Gastroesophageal sphincter (tissue), 4 donors: ENCODE measurements at regions not wholly inside any gene's neighbourhood (a gene's known extent, or its start where the extent isn't known, plus 50 kb on each side); places are given as distances from the start of the nearest gene placed in this dataset.

Source experiments
- ATAC-seq: fragments of 150-250 bp; one replicate; pipeline ENCODE4 v1.9.1; 2016; ENCODE audit warnings: mild to moderate bottlenecking, moderate library complexity
- H3K27ac ChIP-seq, 4 donors: fragments of 200-600 bp; sonication (generic) in 3 of 4; 1 replicate in 3 of 4; 2 replicates in 1 of 4; pipeline ENCODE4 v1.5.1; 2016 to 2019
- H3K27me3 ChIP-seq: fragments of 200-600 bp; sonication (generic); one replicate; pipeline ENCODE4 v1.5.1; 2019
- H3K36me3 ChIP-seq, 2 donors: fragments of 200-600 bp; sonication (generic); one replicate each; pipeline ENCODE4 v1.5.1; 2019; ENCODE audit warnings: control low read depth in 1 of 2
- H3K4me1 ChIP-seq, 3 donors: fragments of 200-600 bp; sonication (generic); 1 replicate in 2 of 3; 2 replicates in 1 of 3; pipeline ENCODE4 v1.5.1; 2016 to 2019; ENCODE audit warnings: control low read depth in 2 of 3
- H3K4me3 ChIP-seq, 2 donors: fragments of 200-600 bp; sonication (generic); one replicate each; pipeline ENCODE4 v1.5.1; 2019; ENCODE audit warnings: mild to moderate bottlenecking in 1 of 2, moderate library complexity in 1 of 2
- H3K9me3 ChIP-seq, 3 donors: fragments of 200-600 bp; sonication (generic); one replicate each; pipeline ENCODE4 v1.5.1; 2017 to 2019; ENCODE audit warnings: control low read depth in 2 of 3
- CTCF ChIP-seq, 4 experiments: fragments of 200-600 bp in 2 of 4; fragments of 450-650 bp in 2 of 4; sonication (generic) in 1 of 4; IDR thresholded peaks; one replicate each; pipeline ENCODE4 v1.5.1; 2017 to 2019; ENCODE audit warnings: antibody characterized with exemption in 4 of 4, mild to moderate bottlenecking in 2 of 4, moderate library complexity in 2 of 4
- EP300 ChIP-seq: sonication (generic); formaldehyde crosslinking; IDR thresholded peaks from one replicate; pipeline ENCODE4 v1.6.1; 2017; ENCODE audit warnings: antibody characterized with exemption, mild to moderate bottlenecking
- POLR2A ChIP-seq, 2 donors: fragments of 450-650 bp; IDR thresholded peaks; one replicate each; pipeline ENCODE4 v1.6.1; 2017; ENCODE audit warnings: antibody characterized with exemption in 2 of 2, mild to moderate bottlenecking in 2 of 2, moderate library complexity in 1 of 2
- POLR2AphosphoS5 ChIP-seq: sonication (generic); formaldehyde crosslinking; IDR thresholded peaks from one replicate; pipeline ENCODE4 v1.6.1; 2017; ENCODE audit warnings: antibody characterized with exemption
- WGBS, 2 donors: methylation state at CpG; one replicate each; pipeline ENCODE4 v1.1.5; 2018; ENCODE audit warnings: low coverage in 1 of 2; 5-methylcytosine and 5-hydroxymethylcytosine counted together

DNA sequence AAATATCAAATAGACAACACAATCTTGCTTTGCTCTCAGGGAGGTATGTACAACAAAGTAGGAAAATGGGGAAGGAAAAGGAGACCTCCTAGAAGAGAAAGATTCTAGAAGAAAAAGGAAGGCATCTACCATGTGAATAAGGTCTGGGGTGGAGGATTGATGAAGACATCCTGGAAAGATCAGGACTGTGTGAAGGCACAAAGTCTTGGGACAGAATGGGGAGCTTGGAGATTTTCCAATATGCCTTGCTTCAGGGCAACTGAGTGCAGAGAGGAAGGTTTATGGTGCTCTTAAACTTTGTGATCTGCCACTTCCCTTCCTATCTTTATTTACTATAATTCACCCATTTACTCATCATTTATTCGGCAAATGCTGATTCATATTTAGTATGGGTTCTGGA, 352.0 kb downstream of the PLPP3 start:
- no peak for ATAC-seq
- WGBS, 2 donors = 80 to 88% methylated on average over 1 of the region's 1 CpG
- Histone ChIP-seq H3K4me3 (no peak overlapping the region), H3K9me3 (no peaks in the 10 kb centered on the region), H3K27me3 (no peaks in the 10 kb centered on the region), H3K36me3 (no peaks in the 10 kb centered on the region), H3K27ac (no peak overlapping the region), H3K4me1 (no peaks in the 10 kb centered on the region)
- no peak for TF ChIP-seq POLR2A (IDR thresholded peaks at IDR 0.05)
- no peak for TF ChIP-seq CTCF (IDR thresholded peaks at IDR 0.05)
- TF ChIP-seq POLR2AphosphoS5 = no peak
- TF ChIP-seq EP300 = no peak

DNA sequence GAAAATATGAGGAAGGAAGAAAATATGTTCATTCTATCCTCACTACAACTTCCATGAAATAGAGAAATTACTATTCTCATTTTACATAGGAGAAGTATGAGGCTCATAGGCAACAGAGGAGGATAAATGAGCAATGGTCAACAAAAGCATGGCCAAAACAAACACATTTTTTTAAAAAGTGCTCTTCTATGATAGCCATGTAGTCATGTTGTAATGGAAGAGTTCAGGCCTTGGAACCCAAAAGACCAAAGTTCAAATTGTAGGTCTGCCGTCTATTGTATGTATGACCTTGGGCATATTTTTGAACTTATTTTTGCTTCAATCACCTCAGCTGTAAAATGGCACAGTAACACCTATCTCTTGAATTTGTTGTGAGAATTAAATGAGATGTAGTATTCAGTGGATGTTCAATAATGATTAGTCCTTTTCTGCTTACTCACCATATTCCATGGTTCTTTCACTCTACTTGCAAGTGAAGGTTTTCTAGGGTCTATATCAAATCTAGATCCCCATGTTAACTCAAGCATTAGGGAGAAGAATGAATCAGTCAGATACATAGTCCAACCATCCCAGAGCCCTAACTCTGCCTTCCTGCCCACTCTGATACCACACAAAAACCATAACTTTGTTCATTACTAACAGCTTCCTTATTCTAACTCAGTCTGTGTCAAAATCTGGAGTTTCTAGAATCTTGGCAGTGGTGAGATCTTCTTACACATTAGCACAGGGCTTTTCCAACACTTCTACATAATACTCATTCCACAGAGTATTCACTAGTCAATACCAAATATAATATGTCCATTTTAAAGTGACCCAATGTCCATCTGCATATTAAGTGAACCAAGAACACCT, 353.2 kb downstream of the PLPP3 start:
- no peaks in the 10 kb centered on the region for H3K36me3 ChIP-seq
- H3K27ac ChIP-seq = no peak overlapping the region
- WGBS, 2 donors = 94 to 100% methylated on average over 1 of the region's 1 CpG
- no peaks in the 10 kb centered on the region for H3K4me1 ChIP-seq
- no peak for ATAC-seq
- TF ChIP-seq POLR2AphosphoS5 = no peak
- no peak for TF ChIP-seq EP300
- no peak for TF ChIP-seq POLR2A (IDR thresholded peaks at IDR 0.05)
- no peak for TF ChIP-seq CTCF (IDR thresholded peaks at IDR 0.05)
- H3K27me3 ChIP-seq = no peaks in the 10 kb centered on the region
- H3K9me3 ChIP-seq = no peaks in the 10 kb centered on the region
- no peak overlapping the region for H3K4me3 ChIP-seq

- Histone ChIP-seq H3K4me1 (no peaks in the 10 kb centered on the region), H3K27ac (no peak overlapping the region), H3K36me3 (no peaks in the 10 kb centered on the region), H3K27me3 (no peaks in the 10 kb centered on the region), H3K9me3 (no peaks in the 10 kb centered on the region), H3K4me3 (no peak overlapping the region)
- no peak for ATAC-seq
- no peak for TF ChIP-seq CTCF (IDR thresholded peaks at IDR 0.05)
- no peak for TF ChIP-seq POLR2AphosphoS5
- no peak for TF ChIP-seq POLR2A (IDR thresholded peaks at IDR 0.05)
- no peak for TF ChIP-seq EP300
- 81 to 90% methylated on average over 2 of the region's 2 CpGs for WGBS, 2 donors
Observed at GRCh38 chr1:56223968-56224367, 355.4 kb downstream of the PLPP3 start.

GRCh38 chr1:56222914-56223540, 356.3 kb downstream of the PLPP3 start:
- H3K4me1 ChIP-seq = no peaks in the 10 kb centered on the region
- no peak overlapping the region for H3K27ac ChIP-seq
- H3K9me3 ChIP-seq = no peaks in the 10 kb centered on the region
- no peaks in the 10 kb centered on the region for H3K36me3 ChIP-seq
- TF ChIP-seq EP300 = no peak
- TF ChIP-seq POLR2AphosphoS5 = no peak
- no peak for TF ChIP-seq POLR2A (IDR thresholded peaks at IDR 0.05)
- no peak for TF ChIP-seq CTCF (IDR thresholded peaks at IDR 0.05)
- no peak for ATAC-seq
- H3K27me3 ChIP-seq = no peaks in the 10 kb centered on the region
- H3K4me3 ChIP-seq = no peak overlapping the region

- Histone ChIP-seq H3K4me3 (no peak overlapping the region), H3K9me3 (no peaks in the 10 kb centered on the region), H3K27ac (no peak overlapping the region), H3K27me3 (no peaks in the 10 kb centered on the region), H3K4me1 (peaks cover 0 to 9% (median 0%) of the 10 kb centered on the region in 3 donors), H3K36me3 (no peaks in the 10 kb centered on the region)
- TF ChIP-seq POLR2A (IDR thresholded peaks at IDR 0.05) (no peak), EP300 (no peak), CTCF (IDR thresholded peaks at IDR 0.05) (no peak), POLR2AphosphoS5 (no peak)
- 88 to 100% methylated on average over 3 to 4 of the region's 4 CpGs for WGBS, 2 donors
- no peak for ATAC-seq
Observed at GRCh38 chr1:56220021-56220420, 359.3 kb downstream of the PLPP3 start.
